ENCODE measurements at regions not wholly inside any gene's neighbourhood (a gene's known extent, or its start where the extent isn't known, plus 50 kb on each side); places are given as distances from the start of the nearest gene placed in this dataset.

GRCh38 chr18:7429831-7430230 is 137.3 kb upstream of the PTPRM start:
- no peak for DNase-seq

- DNase-seq, result no peak
These were observed 130.9 kb upstream of the PTPRM start for GRCh38 chr18:7436166-7436565.

GRCh38 chr18:7437870-7438269 is 129.2 kb upstream of the PTPRM start:
- no peak for DNase-seq

GRCh38 chr18:7438646-7439045 is 128.5 kb upstream of the PTPRM start:
- DNase-seq, result no peak

GRCh38 chr18:7447318-7448028 is 119.6 kb upstream of the PTPRM start:
- no peak for DNase-seq

GRCh38 chr18:7452331-7452730 is 114.8 kb upstream of the PTPRM start:
- no peak for DNase-seq

GRCh38 chr18:7454429-7454828 is 112.7 kb upstream of the PTPRM start:
- no peak for DNase-seq

GRCh38 chr18:7456376-7456775 is 110.7 kb upstream of the PTPRM start:
- DNase-seq, result no peak

GRCh38 chr18:7457262-7457661 is 109.9 kb upstream of the PTPRM start:
- DNase-seq, result no peak

GRCh38 chr18:7458884-7459283 is 108.2 kb upstream of the PTPRM start:
- DNase-seq, result no peak

GRCh38 chr18:7459851-7460770 is 107.0 kb upstream of the PTPRM start:
- DNase-seq, result no peak

GRCh38 chr18:7464245-7464966 is 102.7 kb upstream of the PTPRM start:
- no peak for DNase-seq

- DNase-seq, result no peak
These were observed 100.9 kb upstream of the PTPRM start for GRCh38 chr18:7466190-7466589.

GRCh38 chr18:7467708-7468466 is 99.2 kb upstream of the PTPRM start:
- peak; percentile 27 for DNase-seq

GRCh38 chr18:7470101-7470500 is 97.0 kb upstream of the PTPRM start:
- no peak for DNase-seq

GRCh38 chr18:7470503-7470902 is 96.6 kb upstream of the PTPRM start:
- DNase-seq, result no peak

GRCh38 chr18:7476386-7476785 is 90.7 kb upstream of the PTPRM start:
- no peak for DNase-seq

- no peak for DNase-seq
These were observed 87.4 kb upstream of the PTPRM start for GRCh38 chr18:7479756-7480155.

GRCh38 chr18:7480879-7481278 is 86.2 kb upstream of the PTPRM start:
- DNase-seq, result no peak

- no peak for DNase-seq
These were observed 84.8 kb upstream of the PTPRM start for GRCh38 chr18:7482342-7482741.

GRCh38 chr18:7485616-7486015 is 81.5 kb upstream of the PTPRM start:
- DNase-seq, result no peak

GRCh38 chr18:7488571-7488970 is 78.5 kb upstream of the PTPRM start:
- DNase-seq, result no peak

- DNase-seq, result no peak
These were observed 77.0 kb upstream of the PTPRM start for GRCh38 chr18:7490104-7490503.
